ENCODE measurements at regions not wholly inside any gene's neighbourhood (a gene's known extent, or its start where the extent isn't known, plus 50 kb on each side); places are given as distances from the start of the nearest gene placed in this dataset.

- TF ChIP-seq CTCF (IDR thresholded peaks at IDR 0.05; ENCODE audit: low read depth, low read length) (no peak), POLR2A (IDR thresholded peaks at IDR 0.05; ENCODE audit: extremely low read depth, insufficient read length) (no peak)
Measured at GRCh38 chr1:218661411-218661810, 316.3 kb downstream of the TGFB2 start.

Measured in NB4 (cell line).